Frontal cortex (tissue), 3 donors: ENCODE measurements at regions not wholly inside any gene's neighbourhood (a gene's known extent, or its start where the extent isn't known, plus 50 kb on each side); places are given as distances from the start of the nearest gene placed in this dataset.

ENCODE experiments used
- DNase-seq, 2 donors: peaks; one replicate each; pipeline ENCODE4 v3.0.0; 2012; ENCODE audit warnings: low spot score in 2 of 2
- FAIRE-seq: peaks from 2 replicates; lab custom pipeline; 2012; peaks lifted over from hg19 to GRCh38; lab: Jason Lieb, UNC
- donor health status: control.
- donor health status: control.
- donor health status: control.

DNA sequence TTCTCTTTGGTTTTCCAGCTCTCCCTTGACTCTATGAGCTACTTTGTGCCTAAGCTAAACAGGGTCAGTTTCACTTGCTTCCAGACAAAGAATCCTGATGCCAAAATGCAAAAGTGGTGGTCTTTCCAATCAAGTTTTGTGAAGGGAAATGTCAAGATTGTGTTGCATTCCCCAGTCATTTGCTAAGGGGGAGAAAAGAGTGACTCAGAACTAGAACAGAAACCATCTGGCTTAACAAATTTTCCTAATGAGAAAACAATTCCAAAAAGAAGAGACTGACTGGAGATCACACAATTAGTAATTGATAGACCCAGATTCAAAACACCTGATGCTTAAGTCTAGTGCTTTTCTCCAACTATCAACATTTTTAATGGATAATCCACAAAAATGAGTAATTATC lies 235.1 kb upstream of the DIO2 start:
- no peak for FAIRE-seq
- no peak for DNase-seq

DNA sequence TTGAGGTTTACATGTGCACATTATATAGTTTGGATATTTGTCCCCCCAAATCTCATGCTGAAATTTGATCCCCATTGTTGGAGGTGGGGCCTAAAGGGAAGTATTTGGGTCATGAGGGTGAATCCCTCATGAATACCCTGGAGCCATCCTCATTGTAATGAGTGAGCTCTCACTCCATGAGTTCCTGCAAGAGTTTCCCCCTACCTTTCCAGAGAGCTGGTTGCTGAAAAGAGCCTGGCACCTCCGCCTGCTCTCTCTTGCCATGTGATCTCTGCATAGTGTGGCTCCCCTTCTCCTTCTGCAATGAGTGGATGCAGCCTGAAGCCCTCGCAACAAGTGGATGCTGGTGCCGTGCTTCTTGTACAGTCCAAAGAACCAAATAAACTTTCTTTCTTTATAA lies 234.3 kb upstream of the DIO2 start:
- FAIRE-seq (no peak), DNase-seq (no peak)

DNA sequence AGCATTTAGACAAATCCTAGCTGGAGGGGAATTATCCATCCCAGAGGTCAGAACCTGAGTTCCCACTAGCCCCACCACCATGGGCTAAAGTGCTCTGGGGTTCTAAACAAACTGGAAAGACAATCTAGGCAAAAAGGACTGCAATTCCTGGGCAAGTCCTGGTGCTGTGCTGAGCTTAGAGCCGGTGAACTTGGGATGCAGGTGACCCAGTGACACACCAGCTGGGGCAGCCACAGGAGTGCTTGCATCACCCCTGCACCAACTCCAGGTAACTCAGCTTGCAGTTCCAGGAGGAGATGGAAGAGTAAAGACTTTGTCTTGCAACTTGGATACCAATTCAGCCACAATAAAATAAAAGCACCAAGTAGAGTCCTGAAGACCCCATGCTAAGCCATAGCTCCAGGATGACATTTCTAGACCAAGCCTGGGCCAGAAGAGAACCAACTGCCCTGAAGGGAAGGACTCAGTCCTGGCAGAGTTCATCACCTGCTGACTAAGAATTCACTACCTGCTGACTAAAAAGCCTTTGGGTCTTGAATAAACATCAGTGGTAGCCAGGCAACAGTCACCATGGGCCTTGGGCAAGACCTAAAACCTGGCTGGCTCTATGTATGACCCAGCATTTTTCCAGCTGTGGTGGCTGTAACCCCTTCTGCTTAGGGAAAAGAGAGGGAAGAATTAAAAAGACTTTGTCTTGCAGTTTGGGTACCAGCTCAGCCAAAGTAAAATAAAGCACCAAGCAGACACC lies 223.4 kb upstream of the DIO2 start:
- FAIRE-seq (no peak), DNase-seq (no peak)

DNA sequence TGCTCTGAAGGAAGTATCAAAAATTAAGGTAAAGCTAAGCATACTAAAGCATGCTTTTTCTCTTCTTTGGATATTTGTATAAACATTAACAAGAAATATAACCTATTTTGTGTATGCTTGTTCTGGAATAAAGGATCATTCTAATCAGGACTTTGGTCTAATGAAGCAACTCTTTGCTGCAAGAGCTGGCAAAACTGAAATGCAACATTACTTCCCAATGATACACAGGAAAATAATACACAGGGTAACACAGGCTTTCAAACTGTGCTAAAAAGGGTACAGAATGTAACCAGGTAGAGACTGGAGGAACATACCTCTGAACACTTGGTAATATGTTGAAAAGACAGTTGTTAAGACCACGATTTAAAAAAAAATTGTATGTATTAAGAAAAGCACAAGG lies 222.5 kb upstream of the DIO2 start:
- DNase-seq (no peak), FAIRE-seq (no peak)

DNA sequence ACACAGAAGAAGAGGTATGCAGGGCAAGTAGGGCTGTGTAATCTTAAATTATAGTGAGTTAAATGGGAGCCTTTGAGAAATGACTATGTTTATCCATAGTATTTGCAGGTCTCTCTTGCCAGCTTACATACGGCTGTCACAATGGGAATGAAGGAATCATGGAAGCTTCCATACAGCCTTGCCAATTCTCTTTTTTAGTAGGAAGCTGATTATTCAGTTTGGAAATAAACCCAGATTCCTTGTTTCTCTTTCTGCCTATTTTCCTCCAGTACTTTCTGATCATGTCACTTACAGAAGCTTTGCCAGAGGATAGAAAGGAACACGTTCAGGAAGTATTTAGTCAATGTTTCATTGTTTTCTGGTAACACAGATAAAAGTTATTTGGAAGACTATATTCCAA lies 217.4 kb upstream of the DIO2 start:
- DNase-seq, result no peak
- FAIRE-seq, result no peak

DNA sequence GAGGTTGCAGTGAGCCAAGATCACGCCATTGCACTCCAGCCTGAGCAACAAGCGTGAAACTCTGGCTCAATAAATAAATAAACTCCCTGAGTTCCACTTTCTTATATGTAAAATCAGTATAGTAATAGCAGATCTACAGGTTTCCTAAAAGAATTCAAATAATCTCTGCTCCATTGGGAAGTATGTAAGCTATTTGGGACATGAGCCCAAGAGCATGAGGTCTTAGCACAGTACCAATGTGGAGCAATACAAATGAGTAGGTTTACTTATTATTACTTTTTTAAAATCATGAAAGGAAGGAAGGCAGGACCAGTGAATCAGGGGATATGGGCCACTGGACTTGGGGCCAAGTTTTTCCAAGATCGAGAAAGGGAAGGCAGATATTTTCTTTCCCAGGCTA lies 216.9 kb upstream of the DIO2 start:
- no peak for FAIRE-seq
- no peak for DNase-seq

DNA sequence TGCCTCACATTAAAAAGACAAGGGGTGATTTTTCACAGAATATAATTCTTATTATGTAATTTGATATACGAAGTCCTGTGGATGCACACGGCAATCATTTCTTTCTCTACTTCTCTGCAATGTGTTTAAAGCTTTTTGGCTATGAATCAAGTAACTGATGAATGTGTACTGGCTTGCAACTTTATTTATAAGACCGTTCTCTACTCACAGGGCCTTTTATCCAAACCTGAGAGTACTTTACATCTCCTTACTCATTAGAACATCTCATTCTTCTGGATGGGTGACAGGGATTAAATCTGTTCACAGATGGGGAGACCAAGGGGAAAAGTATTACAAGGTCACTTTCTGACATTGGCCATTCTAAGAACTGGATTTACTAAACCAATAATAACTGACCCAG lies 215.8 kb upstream of the DIO2 start:
- DNase-seq (no peak), FAIRE-seq (no peak)

DNA sequence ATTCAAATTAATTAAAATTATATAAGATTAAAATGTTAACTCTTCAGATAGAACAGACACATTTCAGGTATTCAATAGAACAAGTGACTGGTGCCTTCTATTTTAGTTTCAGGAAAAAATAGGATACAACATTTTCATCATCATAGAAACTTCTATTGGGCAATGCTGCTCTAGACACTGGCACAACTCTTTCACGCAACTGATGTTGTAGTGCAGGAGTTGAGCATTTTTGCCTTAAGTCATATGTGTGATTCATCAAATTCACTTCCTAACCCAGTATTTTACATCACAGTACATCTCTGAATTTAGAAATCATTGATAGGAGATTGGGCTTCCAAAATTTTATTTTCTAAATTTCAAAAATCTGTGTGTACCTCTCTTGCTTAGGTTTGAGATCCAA lies 215.4 kb upstream of the DIO2 start:
- DNase-seq, result no peak
- FAIRE-seq, result no peak

DNA sequence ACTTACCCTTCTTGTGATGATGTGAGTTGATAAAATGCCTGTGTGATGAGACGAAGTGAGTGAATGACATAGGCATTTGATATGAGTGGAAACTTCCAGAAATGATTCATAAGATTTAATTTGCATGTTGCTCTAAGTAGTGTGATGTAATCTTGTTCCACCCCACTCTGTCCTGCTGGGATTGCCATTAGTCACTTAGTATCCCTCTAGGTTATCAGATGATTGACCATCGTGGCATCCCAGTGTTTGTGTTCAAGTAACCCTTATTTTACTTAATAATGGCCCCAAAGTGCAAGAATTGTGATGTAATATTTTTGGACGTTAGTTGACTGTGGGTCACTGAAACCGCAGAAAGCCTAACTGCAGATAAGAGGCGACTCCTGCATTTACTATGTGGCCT lies 214.4 kb upstream of the DIO2 start:
- DNase-seq, result no peak
- FAIRE-seq, result no peak

DNA sequence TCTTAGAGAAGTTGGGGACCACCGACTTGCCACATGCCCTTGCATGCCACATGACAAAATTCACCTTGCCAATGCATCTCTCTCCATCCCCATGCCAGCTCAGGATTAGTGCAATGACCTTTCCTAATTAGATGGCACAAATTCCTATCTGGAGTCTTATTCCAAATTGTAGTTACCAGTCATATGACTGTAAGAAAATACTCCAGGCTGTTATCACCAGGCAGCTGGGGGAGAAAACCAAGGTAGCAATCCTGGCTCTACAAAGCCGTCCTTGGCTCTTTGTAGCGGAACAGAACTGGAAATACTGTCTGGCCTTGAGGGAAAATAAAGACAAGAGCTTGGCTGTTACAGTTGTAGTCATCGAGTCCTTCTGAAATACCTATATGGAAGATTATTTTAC lies 208.5 kb upstream of the DIO2 start:
- FAIRE-seq (no peak), DNase-seq (no peak)

DNA sequence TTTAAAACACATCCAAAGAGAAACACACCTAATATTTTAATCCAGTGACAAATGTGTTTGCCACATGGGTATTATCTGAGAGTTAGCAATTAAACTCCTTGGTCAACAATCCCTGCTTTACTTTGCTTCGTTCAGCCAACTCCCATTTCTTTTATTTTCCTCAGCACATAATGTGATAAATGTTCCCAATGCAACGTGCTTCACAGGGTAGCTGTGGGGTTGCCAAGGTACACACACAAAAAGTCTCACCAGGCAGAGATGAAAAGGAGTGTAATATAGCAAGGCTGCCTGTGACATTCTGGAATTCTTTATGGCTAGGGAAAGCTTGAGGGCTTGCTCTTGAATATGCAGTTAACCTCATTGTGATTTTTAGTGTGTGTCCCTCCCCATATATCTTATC lies 208.0 kb upstream of the DIO2 start:
- DNase-seq, result no peak

DNA sequence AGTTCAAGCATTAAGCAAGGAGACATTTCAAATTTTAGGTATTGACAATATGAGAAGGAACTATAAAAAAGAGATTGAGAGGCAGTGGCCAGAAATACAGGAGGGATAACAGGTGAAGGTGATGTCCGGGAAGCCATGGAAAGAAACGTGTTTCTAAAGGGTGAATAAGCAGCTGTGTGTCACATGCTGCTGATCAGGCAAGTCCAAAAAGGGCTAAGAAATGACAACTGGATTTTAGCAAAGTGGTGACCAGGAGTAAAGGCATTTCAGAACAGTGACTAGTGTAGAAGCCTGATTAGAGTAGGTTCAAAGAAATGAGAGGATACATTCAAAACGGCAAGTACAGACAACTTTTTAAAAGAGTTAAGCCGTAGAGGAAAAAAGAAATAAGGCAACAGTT lies 204.3 kb upstream of the DIO2 start:
- DNase-seq (no peak), FAIRE-seq (no peak)

More for the DNA sequence above, 208.0 kb upstream of the DIO2 start:
- no peak for FAIRE-seq

DNA sequence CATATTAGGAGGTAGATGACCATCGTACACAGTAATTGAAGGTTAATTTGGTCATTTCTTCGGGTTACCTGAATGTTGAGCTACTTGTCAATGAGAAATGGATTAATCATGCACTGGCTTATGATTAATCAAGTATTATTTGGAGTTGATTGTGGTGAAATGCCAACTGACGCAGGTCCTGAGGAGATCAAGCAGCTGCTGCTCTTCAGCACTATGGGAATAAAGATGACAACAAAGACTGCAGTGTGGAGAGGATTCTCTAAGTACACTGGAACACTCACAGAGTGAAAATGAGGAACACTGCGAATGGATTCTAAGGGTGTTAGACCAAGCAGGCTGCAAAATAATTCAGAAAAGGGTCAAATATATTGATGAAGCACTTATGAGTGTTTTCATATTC lies 202.8 kb upstream of the DIO2 start:
- DNase-seq (no peak), FAIRE-seq (no peak)

DNA sequence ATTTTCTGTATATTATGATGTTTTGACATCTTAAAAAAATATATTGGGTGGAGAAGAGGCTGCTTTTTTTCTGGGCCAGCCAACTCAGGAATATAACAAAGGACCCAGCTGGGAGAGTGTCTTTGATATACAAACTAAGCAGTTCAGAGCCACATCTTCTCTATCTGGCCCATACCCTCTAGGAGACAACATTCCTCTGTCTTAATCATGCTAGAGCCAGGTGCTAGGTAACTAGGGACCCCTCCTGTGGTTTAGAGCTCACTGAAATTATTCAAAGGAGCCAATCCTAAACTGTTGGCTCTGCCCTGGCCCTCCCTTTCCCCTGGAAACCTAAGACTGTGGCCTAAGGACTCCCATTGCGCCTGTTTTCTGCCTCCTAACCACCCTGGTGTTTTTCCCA lies 193.1 kb upstream of the DIO2 start:
- FAIRE-seq (no peak), DNase-seq (no peak)

DNA sequence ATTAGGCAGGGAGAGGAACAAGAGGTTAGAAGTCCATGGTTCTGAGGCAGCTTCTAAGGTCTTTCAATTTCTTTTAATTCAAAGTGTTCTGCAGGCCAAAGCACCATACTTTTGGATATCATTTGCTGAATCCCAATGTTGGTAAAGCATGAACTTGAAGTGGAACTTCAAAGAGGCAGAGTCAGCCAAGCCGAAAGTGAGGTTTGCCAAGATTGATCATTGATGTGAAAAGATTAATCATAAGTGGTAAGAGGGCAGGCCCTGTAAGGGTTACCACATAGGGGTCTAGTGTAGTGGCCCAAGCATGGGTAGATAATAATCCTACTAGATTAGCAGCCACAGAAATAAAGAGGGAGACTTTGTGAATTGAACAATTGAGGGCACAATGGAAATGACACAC lies 191.7 kb upstream of the DIO2 start:
- DNase-seq, result no peak

DNA sequence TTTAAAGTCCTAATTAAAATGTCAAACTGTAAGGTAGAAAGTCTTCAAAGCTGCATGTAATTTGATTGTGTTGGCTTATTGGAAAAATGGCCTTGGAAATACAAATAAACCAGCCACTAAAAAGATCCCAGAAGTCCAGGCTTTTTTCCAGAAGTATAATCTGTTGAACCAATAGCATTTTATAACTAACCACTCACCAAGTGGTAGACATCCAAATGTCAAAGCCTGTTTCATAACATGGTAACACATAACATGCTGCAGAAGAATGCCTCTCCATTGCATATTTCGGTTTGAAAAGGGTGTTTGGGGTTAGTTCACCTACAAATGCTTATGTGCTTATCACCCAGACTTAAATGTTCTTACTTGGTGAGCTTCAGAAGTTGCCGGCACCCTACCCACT lies 183.7 kb upstream of the DIO2 start:
- FAIRE-seq (no peak), DNase-seq (no peak)

More for the DNA sequence above, 191.7 kb upstream of the DIO2 start:
- no peak for FAIRE-seq

DNA sequence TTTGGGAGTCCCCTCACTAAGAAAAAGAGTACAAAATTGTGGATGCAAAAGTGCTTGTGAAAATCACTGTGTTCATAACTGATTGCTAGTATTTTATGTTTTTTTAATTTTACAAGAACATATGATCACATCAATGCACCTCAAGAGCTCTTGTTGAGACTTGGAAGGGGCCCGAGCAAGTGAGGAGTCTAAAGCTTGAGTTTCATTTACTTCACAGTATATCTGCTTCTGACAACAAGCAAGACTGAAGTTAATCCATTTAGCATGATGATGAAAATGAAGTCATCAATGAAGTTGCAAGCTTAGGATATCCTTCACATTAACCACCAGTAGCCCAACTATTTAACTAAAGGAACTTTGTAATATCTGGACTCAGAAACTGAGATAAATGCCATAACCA lies 182.5 kb upstream of the DIO2 start:
- FAIRE-seq, result no peak
- no peak for DNase-seq

DNA sequence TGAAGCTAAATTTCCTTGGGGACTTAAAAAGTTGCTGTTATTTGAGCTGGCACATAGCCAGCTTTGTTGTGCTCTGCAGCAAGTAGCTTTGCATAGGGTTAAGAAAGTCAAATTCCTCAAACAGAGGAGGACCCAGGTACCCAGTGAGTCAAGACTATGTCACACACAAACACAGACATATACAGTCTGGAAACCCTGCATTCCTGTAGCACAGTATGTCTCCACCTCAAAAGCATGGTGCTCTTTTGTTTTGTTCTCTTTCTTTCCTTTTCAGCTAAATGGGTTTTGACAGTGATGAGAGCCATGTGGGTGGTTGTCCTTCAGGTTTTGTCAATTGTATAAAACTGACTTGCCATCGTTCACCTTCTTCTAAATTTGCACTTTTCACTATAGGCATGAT lies 179.6 kb upstream of the DIO2 start:
- DNase-seq (no peak), FAIRE-seq (no peak)

DNA sequence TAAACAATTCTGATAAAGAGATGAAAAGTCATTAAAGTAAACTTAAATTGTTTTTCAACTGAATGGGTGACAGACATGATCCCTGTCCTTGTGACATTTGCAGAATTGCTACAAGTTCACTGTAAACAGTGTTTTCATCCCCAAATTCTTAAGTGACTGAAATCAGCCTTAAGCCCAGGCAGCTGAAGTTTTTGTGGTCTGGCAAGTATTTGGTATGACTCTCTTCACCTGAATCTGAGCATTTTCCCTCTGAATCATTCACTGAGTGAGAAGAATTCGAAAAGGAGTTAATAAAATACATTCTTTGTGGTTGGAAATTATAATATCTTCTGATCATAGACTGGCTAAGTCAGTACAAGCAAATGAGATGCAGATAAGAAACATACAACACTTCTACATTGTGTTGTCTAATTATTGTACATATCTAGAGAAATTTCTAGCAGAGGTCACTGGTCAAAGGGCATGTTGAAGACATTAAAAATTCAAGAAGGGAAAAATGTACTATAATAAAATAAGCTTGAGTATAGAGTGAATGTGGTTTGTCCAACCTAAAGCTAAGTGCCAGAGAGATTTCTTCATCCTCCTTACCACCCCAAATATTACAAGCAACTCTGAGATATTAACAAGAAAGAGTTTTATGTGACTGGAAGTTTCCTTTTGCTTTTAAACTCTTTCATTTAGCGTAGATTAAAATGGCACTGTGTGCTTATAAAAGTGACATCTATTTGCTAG lies 177.8 kb upstream of the DIO2 start:
- FAIRE-seq (no peak), DNase-seq (no peak)

DNA sequence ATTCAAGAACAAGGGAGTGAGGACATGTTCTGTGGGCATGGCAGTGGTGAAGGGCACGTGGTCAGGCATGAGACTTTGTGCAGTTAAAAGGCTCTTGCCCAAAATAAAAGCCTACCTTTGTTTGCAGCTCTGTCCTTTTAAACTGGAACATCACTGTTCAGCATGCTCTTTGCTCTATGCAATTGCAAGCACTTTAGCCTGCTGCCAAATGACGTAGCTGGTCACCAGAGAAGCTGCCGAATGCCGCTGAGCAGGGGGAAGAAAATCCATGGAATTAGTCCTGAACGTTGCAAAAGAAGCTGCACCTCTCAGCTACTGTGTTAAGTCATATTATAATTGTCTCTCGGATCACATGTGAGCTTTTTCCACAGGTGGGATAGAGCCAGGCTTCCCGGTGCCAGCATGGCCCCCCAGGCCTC lies 176.3 kb upstream of the DIO2 start:
- DNase-seq (peak; percentile 0 to 5), FAIRE-seq (no peak)

DNA sequence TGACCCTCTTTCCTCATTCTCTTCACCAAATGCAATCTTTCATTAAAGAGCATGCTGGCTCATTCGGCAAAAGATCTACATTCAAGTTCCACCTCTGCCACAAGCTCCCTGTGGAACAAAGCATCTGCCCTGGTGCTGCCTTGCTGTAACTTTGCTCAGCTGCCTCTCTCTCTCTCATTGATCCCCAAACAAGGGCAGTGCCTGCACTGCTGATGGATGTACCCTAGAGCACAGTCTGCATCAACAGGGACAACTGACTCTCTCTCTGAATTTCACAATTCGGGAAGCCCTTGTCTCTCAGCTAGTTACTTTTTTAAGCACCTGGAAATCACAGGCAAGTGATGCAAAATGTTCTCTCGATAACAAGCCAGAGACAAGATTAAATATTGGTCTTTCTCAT lies 174.0 kb upstream of the DIO2 start:
- FAIRE-seq (no peak), DNase-seq (no peak)

DNA sequence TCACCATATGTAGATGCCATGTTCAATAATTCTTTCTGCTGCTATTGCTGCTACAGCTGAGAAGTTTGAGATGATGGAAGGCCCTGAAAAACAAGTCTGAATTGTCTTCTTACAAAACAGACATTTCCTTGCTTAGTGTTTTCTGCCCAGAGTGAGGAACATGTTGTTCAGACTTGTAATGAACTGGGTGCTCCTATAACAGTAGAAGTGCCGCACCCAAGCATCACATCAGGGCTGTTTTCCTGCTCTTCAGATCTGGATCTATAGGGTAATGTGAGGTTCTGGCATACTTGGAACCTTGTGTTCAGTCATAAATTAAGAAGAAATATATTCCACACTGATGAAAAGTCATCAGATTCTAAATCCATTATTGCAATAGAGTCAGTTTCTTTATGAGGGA lies 171.9 kb upstream of the DIO2 start:
- FAIRE-seq (no peak), DNase-seq (no peak)
